Breast epithelium (tissue), 4 donors: ENCODE measurements at regions not wholly inside any gene's neighbourhood (a gene's known extent, or its start where the extent isn't known, plus 50 kb on each side); places are given as distances from the start of the nearest gene placed in this dataset.
A peak's percentile ranks its signal among the peaks of the same experiment; 100 is the strongest.

Experiments used
- DNase-seq, 2 donors: peaks; one replicate each; pipeline ENCODE4 v3.0.0-alpha.2; 2019; ENCODE audit warnings: low spot score in 2 of 2
- H3K27ac ChIP-seq, 2 donors: fragments of 200-600 bp; sonication (generic) in 1 of 2; one replicate each; pipeline ENCODE4 v1.5.1; 2016 to 2019; ENCODE audit warnings: mild to moderate bottlenecking in 1 of 2
- H3K27me3 ChIP-seq, 2 donors: fragments of 200-600 bp; sonication (generic) in 1 of 2; one replicate each; pipeline versions ENCODE4 v1.5.1 to v1.6.0; 2017 to 2019; ENCODE audit warnings: control low read depth in 1 of 2, mild to moderate bottlenecking in 1 of 2
- H3K36me3 ChIP-seq: fragments of 200-600 bp; one replicate; pipeline ENCODE4 v1.5.1; 2019
- H3K4me1 ChIP-seq, 2 donors: fragments of 200-600 bp; sonication (generic); one replicate each; pipeline ENCODE4 v1.5.1; 2016 to 2019; ENCODE audit warnings: control low read depth in 1 of 2
- H3K4me3 ChIP-seq, 3 donors: fragments of 200-600 bp; sonication (generic); 1 replicate in 2 of 3; 2 replicates in 1 of 3; pipeline ENCODE4 v1.5.1; 2016 to 2019; ENCODE audit warnings: mild to moderate bottlenecking in 3 of 3, moderate library complexity in 2 of 3
- H3K9me3 ChIP-seq, 2 donors: fragments of 200-600 bp; sonication (generic) in 1 of 2; one replicate each; pipeline ENCODE4 v1.5.1; 2016 to 2019; ENCODE audit warnings: control low read depth in 1 of 2
- CTCF ChIP-seq, 3 donors: fragments of 450-650 bp; IDR thresholded peaks; one replicate each; pipeline ENCODE4 v1.5.1; 2016 to 2017; ENCODE audit warnings: antibody characterized with exemption in 3 of 3, mild to moderate bottlenecking in 3 of 3, moderate library complexity in 3 of 3
- POLR2A ChIP-seq: fragments of 450-650 bp; IDR thresholded peaks from one replicate; pipeline ENCODE4 v1.6.1; 2016; ENCODE audit warnings: antibody characterized with exemption, mild to moderate bottlenecking, moderate library complexity
- POLR2AphosphoS5 ChIP-seq, 3 donors: sonication (generic); formaldehyde crosslinking; IDR thresholded peaks; one replicate each; pipeline ENCODE4 v1.6.1; 2017; ENCODE audit warnings: antibody characterized with exemption in 3 of 3
- intact Hi-C: fragments of 100-400 bp; cut with DNase I; formaldehyde crosslinking; loops from one replicate; pipeline ENCODE4 v1.15.1; 2023; ENCODE audit warnings: low total_unique reads

DNA sequence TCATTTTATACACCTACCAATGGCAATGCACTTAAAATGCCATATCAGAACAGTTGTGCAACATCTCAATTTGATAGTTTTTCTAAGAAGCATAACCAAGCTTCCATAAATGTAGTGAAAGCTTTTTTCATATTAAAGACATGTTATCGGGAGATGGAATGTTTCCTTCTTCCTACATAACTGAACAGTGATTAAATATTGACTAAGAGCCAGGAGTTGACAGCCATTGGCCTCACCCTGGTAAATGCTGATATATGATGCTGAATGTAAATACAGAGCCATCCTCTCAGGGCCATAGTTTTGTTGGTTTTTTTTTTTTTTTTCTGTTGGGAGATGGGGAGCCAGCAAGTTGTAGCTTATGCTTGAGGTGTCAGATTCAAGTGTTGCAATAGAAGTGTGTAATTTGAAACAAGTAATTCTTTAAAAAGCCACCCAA, 203.3 kb upstream of the IL12A start:
- DNase-seq, result no peak
- peak overlapping the region; percentile 82 for H3K27ac ChIP-seq
- H3K9me3 ChIP-seq, result no peaks in the 10 kb centered on the region
- no peak overlapping the region for H3K4me3 ChIP-seq
- no peaks in the 10 kb centered on the region for H3K27me3 ChIP-seq
- no peak for TF ChIP-seq POLR2A
- TF ChIP-seq CTCF (IDR thresholded peaks at IDR 0.05), result no peak
- no peak for TF ChIP-seq POLR2AphosphoS5 (IDR thresholded peaks at IDR 0.05)
- H3K36me3 ChIP-seq, result no peaks in the 10 kb centered on the region
- intact Hi-C loops, result no loop called here
- peaks cover 0 to 2% of the 10 kb centered on the region in 2 donors for H3K4me1 ChIP-seq

- no peaks in the 10 kb centered on the region for H3K27me3 ChIP-seq
- peaks cover 0 to 2% of the 10 kb centered on the region in 2 donors for H3K4me1 ChIP-seq
- no peaks in the 10 kb centered on the region for H3K36me3 ChIP-seq
- intact Hi-C loops, result no loop called here
- H3K4me3 ChIP-seq, result no peak overlapping the region
- TF ChIP-seq POLR2AphosphoS5 (IDR thresholded peaks at IDR 0.05) (no peak), POLR2A (no peak), CTCF (IDR thresholded peaks at IDR 0.05) (no peak)
- no peak for DNase-seq
- peak overlapping the region; percentile 72 to 79 for H3K27ac ChIP-seq
- H3K9me3 ChIP-seq, result no peaks in the 10 kb centered on the region
Measured at GRCh38 chr3:159786489-159787177, 202.0 kb upstream of the IL12A start.

DNA sequence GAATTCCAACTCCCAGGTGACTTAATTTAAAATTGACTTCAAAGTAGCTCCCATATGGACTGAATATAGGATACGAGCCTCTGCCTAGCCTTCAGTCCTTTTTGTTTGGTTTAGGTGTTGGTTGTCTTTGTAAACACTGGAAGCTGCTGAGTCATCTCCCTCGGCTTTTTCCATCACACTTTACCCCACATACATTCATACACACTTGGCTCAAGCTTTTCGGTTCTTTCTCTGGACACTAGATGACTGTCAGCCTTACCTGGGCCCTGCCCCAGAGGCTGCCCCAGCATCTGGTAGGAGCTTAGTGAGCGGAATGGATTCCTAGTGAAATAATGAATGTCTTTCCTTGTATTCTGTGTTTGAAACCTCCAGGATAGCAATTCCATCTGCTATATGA, 201.5 kb upstream of the IL12A start:
- peak overlapping the region; percentile 72 to 79 for H3K27ac ChIP-seq
- H3K27me3 ChIP-seq, result no peaks in the 10 kb centered on the region
- no peaks in the 10 kb centered on the region for H3K9me3 ChIP-seq
- no peak overlapping the region for H3K4me3 ChIP-seq
- DNase-seq, result no peak
- TF ChIP-seq POLR2AphosphoS5 (IDR thresholded peaks at IDR 0.05), result no peak
- no peak for TF ChIP-seq POLR2A
- TF ChIP-seq CTCF (IDR thresholded peaks at IDR 0.05), result no peak
- H3K4me1 ChIP-seq, result peaks cover 0 to 2% of the 10 kb centered on the region in 2 donors
- H3K36me3 ChIP-seq, result no peaks in the 10 kb centered on the region
- intact Hi-C loops, result no loop called here

- TF ChIP-seq CTCF (IDR thresholded peaks at IDR 0.05), result no peak
- Histone ChIP-seq H3K4me3 (no peak overlapping the region), H3K27me3 (no peaks in the 10 kb centered on the region), H3K4me1 (peaks cover 0 to 2% of the 10 kb centered on the region in 2 donors), H3K27ac (peak overlapping the region; percentile 72 to 79), H3K9me3 (no peaks in the 10 kb centered on the region), H3K36me3 (no peaks in the 10 kb centered on the region)
- no peak for DNase-seq
- intact Hi-C loops, result no loop called here
Measured at GRCh38 chr3:159787794-159788205, 200.8 kb upstream of the IL12A start.

GRCh38 chr3:159788291-159788690, 200.3 kb upstream of the IL12A start:
- Histone ChIP-seq H3K4me1 (peaks cover 0 to 2% of the 10 kb centered on the region in 2 donors), H3K27ac (peak overlapping the region; percentile 72 to 79), H3K9me3 (no peaks in the 10 kb centered on the region), H3K27me3 (no peaks in the 10 kb centered on the region), H3K4me3 (no peak overlapping the region), H3K36me3 (no peaks in the 10 kb centered on the region)
- intact Hi-C loops, result no loop called here
- no peak for DNase-seq
- TF ChIP-seq CTCF (IDR thresholded peaks at IDR 0.05), result no peak
- TF ChIP-seq POLR2A, result no peak
- no peak for TF ChIP-seq POLR2AphosphoS5 (IDR thresholded peaks at IDR 0.05)
